HG03097 (cell line): ENCODE measurements at regions not wholly inside any gene's neighbourhood (a gene's known extent, or its start where the extent isn't known, plus 50 kb on each side); places are given as distances from the start of the nearest gene placed in this dataset.

Experiments used
- ATAC-seq: cut with Tn5 transposase; IDR thresholded peaks from one replicate; pipeline ENCODE4 v1.9.1; 2021; ENCODE audit not compliant: unreplicated experiment, low FRiP score

DNA sequence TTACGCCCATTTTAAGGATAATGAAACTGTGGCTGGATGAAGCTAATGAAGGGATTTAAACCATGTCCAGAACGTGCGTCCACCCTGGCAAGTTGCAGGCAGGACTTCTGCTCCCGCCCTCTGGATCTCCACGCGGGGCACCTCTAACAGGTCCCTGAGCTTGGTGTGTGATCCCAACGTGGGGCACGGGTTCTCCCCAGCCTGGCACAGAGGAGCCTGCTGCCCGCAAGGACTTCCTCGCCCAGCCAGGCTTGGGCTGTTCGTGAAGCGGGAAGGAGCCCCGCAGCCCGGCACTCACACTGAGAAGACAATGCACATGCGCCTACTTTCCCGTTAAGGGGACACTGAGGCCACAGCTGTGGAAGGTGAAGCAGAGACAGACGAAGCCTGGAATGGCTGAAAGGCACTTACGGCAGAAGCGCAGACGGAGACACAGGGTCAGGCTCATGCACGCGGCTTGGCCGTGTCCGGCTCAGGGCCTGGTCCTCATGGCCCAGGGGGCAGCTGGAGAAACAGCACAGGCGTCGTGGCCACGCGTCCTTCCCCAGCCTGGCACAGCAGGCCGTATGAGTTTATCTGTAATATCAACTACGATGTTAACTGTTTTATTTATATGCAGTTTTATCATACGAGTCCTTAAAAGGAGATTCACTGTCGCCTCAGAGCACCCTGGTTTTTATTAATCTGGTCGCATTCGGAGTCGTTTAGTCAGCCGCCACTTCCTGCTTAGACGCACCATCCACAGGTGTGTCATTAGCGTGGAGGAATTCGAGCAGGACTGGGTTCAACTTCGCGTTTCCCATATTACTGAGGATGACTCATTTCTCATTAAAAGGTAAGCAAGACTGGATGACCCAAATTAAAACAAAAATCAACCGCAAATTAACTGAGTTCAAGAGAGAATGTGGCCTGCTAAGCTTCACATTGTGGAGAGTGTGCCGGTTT is 835.9 kb downstream of the GALR1 start:
- ATAC-seq, result no peak

DNA sequence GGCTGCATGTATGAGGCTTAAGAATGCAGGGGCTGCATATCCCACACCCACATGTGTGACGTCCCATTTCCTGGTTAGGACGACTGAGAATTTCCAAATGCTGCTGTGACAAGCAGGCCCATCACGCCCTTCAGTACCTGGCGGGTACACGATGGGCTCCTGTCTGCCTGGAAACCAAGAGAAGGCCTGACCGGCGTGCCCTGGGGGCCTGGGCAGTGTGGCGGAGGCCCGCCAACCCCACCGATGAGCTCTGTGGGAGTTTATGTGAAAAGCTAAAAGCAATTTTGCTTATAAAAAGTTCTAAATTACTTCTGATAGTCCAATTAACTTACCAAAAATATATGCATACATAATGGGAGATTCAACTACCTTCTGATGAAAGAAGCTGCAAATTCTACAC is 837.3 kb downstream of the GALR1 start:
- no peak for ATAC-seq

- no peak for ATAC-seq
Observed at GRCh38 chr18:78087338-78087737, 837.7 kb downstream of the GALR1 start.

DNA sequence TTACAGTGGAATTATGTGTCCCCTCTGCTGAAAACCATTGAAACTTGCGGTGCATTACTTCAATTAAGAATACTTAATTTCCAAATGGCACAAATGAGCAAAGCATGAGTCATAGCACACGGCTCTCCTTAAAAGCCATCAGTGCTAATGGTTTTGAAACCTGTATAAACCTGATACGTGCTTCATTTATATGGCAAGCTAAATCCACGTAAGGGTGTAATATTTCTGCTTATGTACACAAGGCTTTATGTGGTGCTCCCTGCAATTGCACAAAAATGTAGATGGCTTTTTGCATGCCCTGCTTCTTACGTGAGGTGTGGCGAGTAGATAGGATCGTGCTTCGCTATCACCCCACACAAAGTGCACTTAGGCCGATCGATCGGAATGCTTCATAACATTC is 840.9 kb downstream of the GALR1 start:
- no peak for ATAC-seq

DNA sequence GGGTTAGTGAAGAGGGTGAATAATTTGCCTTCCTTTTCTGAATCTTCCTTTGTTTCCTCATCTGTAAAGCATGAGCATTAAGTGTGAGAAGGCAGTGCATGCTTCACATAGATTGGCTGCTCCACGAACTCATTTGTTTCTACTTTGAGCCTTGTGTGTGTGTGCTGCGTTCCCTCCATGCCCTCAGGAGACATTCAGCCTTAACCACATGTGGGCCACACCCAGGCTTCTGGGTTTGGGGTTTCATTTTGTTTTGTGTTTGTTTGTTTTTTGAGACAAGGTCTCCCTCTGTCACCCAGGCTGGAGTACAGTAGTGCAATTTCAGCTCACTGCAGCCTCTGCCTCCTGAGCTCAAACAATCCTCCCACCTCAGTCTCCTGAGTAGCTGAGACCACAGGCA is 843.3 kb downstream of the GALR1 start:
- ATAC-seq, result no peak

GRCh38 chr18:78099979-78100588 is 850.4 kb downstream of the GALR1 start:
- no peak for ATAC-seq

DNA sequence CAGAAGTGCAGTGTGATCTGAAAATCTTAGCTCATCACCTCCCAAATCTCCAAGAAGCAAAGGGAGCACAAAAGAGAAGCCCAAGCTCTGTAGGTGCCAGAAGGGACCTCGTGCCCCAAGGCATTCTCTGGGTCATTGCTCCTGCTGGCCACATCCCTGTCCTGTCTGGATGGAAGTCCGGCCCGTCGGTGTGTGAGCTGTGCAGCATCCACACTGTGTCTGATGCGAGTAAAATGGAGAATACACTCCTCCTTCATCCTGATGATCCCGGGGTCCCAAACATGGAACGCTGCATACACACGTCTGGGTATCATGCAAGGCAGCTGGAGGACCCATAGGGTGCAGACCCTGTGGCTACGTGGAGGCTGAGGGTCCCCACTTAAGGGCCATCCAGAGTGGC is 851.4 kb downstream of the GALR1 start:
- ATAC-seq, result no peak

DNA sequence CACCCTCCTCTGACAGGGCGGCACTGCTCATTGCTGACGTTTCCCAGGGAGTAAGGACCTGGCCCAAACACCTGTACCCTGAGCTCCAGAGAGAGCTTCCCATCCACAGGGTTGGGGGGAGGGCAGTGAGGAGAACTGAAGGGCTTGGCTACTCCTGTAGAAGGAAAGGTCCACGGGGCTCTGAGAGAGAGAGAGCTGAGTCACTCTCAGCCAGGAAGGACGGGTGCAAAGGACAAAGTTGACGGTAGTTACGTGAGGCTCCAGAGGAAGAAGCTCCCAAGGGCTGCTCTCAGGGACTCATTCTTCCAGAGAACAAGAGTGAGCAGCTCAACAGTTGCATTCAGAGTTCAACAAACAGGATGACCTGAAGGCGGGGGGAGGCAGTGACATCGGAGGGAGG is 852.5 kb downstream of the GALR1 start:
- no peak for ATAC-seq

- no peak for ATAC-seq
Observed at GRCh38 chr18:78105611-78106010, 856.0 kb downstream of the GALR1 start.

DNA sequence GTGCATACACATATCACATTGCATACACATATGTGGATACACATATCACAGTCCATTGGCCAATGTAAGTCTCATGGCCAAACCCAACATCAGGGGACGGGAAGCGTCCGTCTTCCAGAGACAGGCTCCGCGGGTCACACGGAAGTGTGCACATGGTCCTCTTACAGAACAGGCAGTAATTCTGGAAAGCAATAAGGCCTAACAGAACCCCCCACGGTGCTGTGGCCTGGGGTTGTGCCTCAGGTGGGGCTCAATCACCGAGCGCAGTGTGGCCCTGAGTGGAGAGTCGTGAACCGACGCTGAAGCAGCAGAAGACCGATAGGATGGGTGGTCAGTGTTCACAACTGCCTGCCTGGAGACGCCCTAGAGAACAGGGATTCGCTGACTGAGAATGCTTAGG is 857.3 kb downstream of the GALR1 start:
- no peak for ATAC-seq

DNA sequence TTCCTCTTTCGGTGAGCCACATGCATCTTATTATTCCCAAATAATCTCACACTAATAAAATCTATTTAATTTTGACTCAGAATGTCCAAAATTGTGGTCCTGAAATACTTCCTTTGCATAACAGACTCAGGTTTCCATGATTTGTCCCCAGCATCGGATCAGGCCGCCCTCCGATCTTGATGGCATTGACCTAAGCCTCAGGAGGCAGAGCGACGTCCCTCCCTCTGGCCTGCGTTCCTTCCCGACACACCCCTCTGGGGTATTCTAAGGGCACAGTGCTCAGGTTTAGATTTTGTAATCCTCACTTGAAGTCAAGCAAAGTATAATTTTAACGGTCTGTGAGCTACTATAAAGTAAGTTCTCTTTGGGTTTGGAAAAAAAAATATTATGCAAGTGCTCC is 857.7 kb downstream of the GALR1 start:
- ATAC-seq, result no peak

DNA sequence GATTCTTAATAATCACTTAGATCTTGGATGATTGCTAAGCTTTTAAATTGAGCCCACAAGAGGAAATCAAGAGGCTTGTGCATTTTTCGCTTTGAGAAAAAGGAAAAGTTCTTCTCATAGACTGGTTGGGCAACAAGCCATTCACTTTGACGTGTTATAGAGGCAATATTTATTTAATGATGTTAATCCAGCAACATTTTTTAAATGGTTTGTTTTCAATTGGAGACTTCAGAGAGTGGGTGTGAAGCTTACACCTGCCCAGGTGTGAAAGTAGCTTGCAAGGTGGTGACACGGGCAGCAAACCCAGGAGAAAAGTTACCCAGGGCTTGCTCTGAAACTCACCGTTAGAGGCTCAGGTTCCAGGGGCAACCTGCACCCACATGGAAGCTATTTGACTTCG is 858.9 kb downstream of the GALR1 start:
- ATAC-seq, result no peak

GRCh38 chr18:78113136-78113939 is 863.7 kb downstream of the GALR1 start:
- ATAC-seq, result no peak

- no peak for ATAC-seq
Observed at GRCh38 chr18:78113940-78114251, 864.2 kb downstream of the GALR1 start.

DNA sequence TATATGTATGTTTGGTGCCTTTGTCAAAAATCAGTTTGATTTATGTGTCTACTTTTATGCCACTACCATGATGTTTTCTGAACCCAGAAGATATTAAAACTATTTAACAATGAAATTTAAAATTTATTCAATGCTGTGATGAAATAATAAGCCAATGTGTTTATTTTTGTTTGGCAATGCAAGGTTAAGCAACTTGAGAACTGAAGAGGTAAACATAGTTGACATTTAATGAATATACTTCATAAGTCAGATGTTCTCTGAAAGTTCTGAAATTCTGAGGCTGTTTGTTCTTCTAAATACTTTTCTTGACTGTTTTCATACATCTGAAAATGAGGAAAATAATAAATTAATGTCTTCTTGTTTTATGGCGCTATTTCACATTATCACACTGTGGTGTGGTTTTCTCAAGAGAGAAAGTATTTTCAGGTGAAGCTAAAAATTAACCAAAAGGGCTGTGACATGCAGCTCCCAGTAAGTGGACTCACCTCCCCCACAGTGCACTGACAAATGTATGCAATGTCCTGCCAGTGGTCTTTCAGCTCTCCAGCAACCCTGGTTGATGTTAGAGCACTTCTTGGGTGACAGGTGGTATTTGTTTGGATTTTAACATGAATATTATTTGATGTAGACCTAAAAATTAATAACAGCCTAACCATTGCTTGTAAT is 863.6 kb upstream of the SALL3 start:
- ATAC-seq, result no peak

DNA sequence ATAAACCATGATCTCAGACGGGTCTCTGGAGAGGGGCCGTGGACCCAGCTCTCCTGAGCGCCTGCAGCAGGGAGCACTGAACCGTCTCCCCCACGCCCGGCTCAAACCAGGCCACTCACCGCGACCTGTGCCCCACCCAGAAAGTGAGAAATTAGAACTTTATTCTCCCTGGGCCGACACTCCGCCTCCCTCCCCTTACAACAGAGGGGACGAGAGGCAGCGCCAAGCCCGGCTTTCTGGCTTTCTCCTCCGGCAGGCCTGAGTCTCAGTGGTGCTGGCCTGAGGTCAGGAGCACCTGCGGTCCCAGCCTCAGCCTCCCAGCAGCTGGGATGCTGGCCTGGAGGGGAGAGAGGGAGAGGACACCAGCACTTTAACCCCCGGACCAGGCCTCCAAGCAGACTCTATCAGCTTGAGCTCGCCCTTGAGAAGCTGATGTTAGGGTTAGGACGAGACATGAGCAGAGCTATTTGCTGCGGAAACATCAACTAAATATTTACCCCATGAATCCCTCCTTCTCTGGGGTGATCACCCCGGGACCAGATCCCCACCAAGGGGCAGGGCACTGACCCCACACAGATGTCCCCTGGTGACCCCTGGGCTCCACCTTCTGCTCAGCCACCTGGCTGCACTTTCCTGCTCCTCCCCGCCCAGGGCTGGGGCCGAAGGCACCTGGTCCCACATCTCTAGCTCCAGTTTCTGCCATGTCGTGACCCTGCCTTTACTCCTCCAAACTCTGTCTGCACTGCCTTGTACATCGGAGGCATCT is 856.3 kb upstream of the SALL3 start:
- ATAC-seq, result no peak

- no peak for ATAC-seq
Observed at GRCh38 chr18:78123926-78124797, 855.5 kb upstream of the SALL3 start.

DNA sequence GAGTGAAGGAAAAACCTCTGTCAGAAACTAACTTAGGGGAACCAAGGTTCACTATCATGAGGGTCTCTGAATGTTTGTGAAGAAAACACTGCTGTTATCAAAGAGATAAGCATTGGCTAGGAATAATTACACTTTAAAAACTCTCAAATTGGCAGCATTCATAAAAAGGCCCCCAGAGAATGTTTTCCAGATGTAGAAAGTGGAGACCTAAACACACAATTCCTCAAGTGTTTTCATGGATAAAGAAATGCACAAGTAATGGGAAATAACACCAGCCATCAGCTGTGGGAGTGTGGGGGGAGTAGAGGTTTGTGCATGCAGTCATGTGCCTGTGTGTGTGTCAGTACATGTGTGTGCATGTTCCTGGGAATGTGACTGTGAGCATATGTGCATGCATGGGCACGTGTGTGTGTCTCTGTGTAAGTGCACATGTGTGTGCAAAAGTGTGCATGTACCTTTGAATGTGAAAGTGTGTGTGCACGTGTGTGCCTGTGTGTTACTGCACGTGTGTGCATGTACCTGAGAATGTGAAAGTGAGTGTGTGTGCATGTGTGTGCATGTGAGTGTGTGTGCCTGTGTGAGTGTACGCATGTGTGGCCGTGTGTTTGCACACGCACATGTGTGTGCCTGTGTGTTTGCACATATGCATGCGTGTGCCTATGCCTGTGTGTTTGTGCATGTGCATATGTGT is 854.3 kb upstream of the SALL3 start:
- ATAC-seq, result no peak

- ATAC-seq, result no peak
Observed at GRCh38 chr18:78126106-78126505, 853.5 kb upstream of the SALL3 start.
